SH-SY5Y (cell line): ENCODE measurements at regions not wholly inside any gene's neighbourhood (a gene's known extent, or its start where the extent isn't known, plus 50 kb on each side); places are given as distances from the start of the nearest gene placed in this dataset.

Experiments
- GATA2 ChIP-seq: IDR thresholded peaks from 2 replicates; pipeline ENCODE4 v1.6.1; 2011; ENCODE audit warnings: mild to moderate bottlenecking, low read depth, low read length
- GATA3 ChIP-seq: IDR thresholded peaks from 2 replicates; pipeline ENCODE4 v1.6.1; 2011; ENCODE audit warnings: low read depth, mild to moderate bottlenecking, low read length, moderate library complexity

GRCh38 chr13:73413656-73414055 lies 354.9 kb downstream of the KLF5 start:
- no peak for TF ChIP-seq GATA2
- TF ChIP-seq GATA3 = no peak

- no peak for TF ChIP-seq GATA2
- TF ChIP-seq GATA3 = no peak
Measured at GRCh38 chr13:73412933-73413332, 354.1 kb downstream of the KLF5 start.

- TF ChIP-seq GATA2 = no peak
- TF ChIP-seq GATA3 = no peak
Measured at GRCh38 chr13:73411067-73411809, 352.4 kb downstream of the KLF5 start.

- TF ChIP-seq GATA2 (no peak), GATA3 (no peak)
Measured at GRCh38 chr13:73406454-73406853, 347.6 kb downstream of the KLF5 start.

- TF ChIP-seq GATA3 (no peak), GATA2 (no peak)
Measured at GRCh38 chr13:73404581-73404980, 345.8 kb downstream of the KLF5 start.

GRCh38 chr13:73403355-73404120 lies 344.7 kb downstream of the KLF5 start:
- no peak for TF ChIP-seq GATA2

GRCh38 chr13:73401769-73402168 lies 343.0 kb downstream of the KLF5 start:
- TF ChIP-seq GATA2 = no peak
- TF ChIP-seq GATA3 = no peak

GRCh38 chr13:73399347-73400216 lies 340.8 kb downstream of the KLF5 start:
- no peak for TF ChIP-seq GATA3
- no peak for TF ChIP-seq GATA2

- TF ChIP-seq GATA2 (no peak), GATA3 (no peak)
Measured at GRCh38 chr13:73397496-73398305, 338.9 kb downstream of the KLF5 start.

GRCh38 chr13:73394066-73394465 lies 335.3 kb downstream of the KLF5 start:
- TF ChIP-seq GATA3 (no peak), GATA2 (no peak)

GRCh38 chr13:73390100-73390499 lies 331.3 kb downstream of the KLF5 start:
- TF ChIP-seq GATA2 = no peak
- no peak for TF ChIP-seq GATA3

GRCh38 chr13:73388586-73388985 lies 329.8 kb downstream of the KLF5 start:
- TF ChIP-seq GATA3 = no peak
- no peak for TF ChIP-seq GATA2

GRCh38 chr13:73387318-73387717 lies 328.5 kb downstream of the KLF5 start:
- TF ChIP-seq GATA3 (no peak), GATA2 (no peak)
